Gastroesophageal sphincter (tissue), 3 donors: ENCODE measurements at regions not wholly inside any gene's neighbourhood (a gene's known extent, or its start where the extent isn't known, plus 50 kb on each side); places are given as distances from the start of the nearest gene placed in this dataset.

ENCODE experiments used
- CTCF ChIP-seq, 4 experiments: fragments of 200-600 bp in 2 of 4; fragments of 450-650 bp in 2 of 4; sonication (generic) in 1 of 4; IDR thresholded peaks; one replicate each; pipeline ENCODE4 v1.5.1; 2017 to 2019; ENCODE audit warnings: antibody characterized with exemption in 4 of 4, mild to moderate bottlenecking in 2 of 4, moderate library complexity in 2 of 4
- EP300 ChIP-seq: sonication (generic); formaldehyde crosslinking; IDR thresholded peaks from one replicate; pipeline ENCODE4 v1.6.1; 2017; ENCODE audit warnings: antibody characterized with exemption, mild to moderate bottlenecking

- no peak for TF ChIP-seq CTCF (IDR thresholded peaks at IDR 0.05)
- TF ChIP-seq EP300, result no peak
Observed at GRCh38 chr4:24130637-24131036, 240.8 kb upstream of the PPARGC1A start.
